RWPE2 (cell line): ENCODE measurements at regions not wholly inside any gene's neighbourhood (a gene's known extent, or its start where the extent isn't known, plus 50 kb on each side); places are given as distances from the start of the nearest gene placed in this dataset.

Experiments used
- ATAC-seq: fragments of 200-7000 bp; cut with Tn5 transposase; 3 replicates; pipeline ENCODE4 v1.9.1; 2021; ENCODE audit warnings: low read depth
- DNase-seq: peaks from one replicate; pipeline ENCODE4 v3.0.0-alpha.2; 2020; ENCODE audit warnings: low spot score
- H3K27ac ChIP-seq: fragments of 450-650 bp; 2 replicates; pipeline ENCODE4 v1.5.1; 2017; ENCODE audit warnings: mild to moderate bottlenecking; ENCODE audit not compliant: poor library complexity, severe bottlenecking
- H3K27me3 ChIP-seq: fragments of 250-450 bp; sonication (Bioruptor Pico); 2 replicates; pipeline ENCODE4 v1.5.1; 2021; ENCODE audit warnings: mild to moderate bottlenecking, moderate library complexity; ENCODE audit not compliant: insufficient read depth, poor library complexity, severe bottlenecking
- H3K36me3 ChIP-seq: fragments of 250-450 bp; sonication (Bioruptor Pico); 2 replicates; pipeline ENCODE4 v1.5.1; 2020; ENCODE audit warnings: low read depth, mild to moderate bottlenecking, moderate library complexity
- H3K4me1 ChIP-seq: fragments of 250-450 bp; sonication (Bioruptor Pico); 2 replicates; pipeline ENCODE4 v1.5.1; 2021; ENCODE audit warnings: mild to moderate bottlenecking, moderate library complexity; ENCODE audit not compliant: insufficient read depth, poor library complexity, severe bottlenecking
- H3K4me3 ChIP-seq: fragments of 250-450 bp; sonication (Bioruptor Pico); 2 replicates; pipeline ENCODE4 v1.5.1; 2021; ENCODE audit warnings: mild to moderate bottlenecking, moderate library complexity; ENCODE audit not compliant: severe bottlenecking
- H3K9me3 ChIP-seq: fragments of 250-450 bp; sonication (Bioruptor Pico); 2 replicates; pipeline ENCODE4 v1.5.1; 2021; ENCODE audit warnings: mild to moderate bottlenecking, moderate library complexity; ENCODE audit not compliant: severe bottlenecking
- CTCF ChIP-seq: fragments of 450-650 bp; IDR thresholded peaks from one replicate; pipeline ENCODE4 v1.5.1; 2017; ENCODE audit warnings: mild to moderate bottlenecking, moderate library complexity; ENCODE audit not compliant: poor library complexity, severe bottlenecking

GRCh38 chr5:124880903-124881697 lies 134.7 kb upstream of the ZNF608 start:
- Histone ChIP-seq H3K36me3 (no peaks in the 10 kb centered on the region), H3K4me1 (no peaks in the 10 kb centered on the region), H3K9me3 (no peaks in the 10 kb centered on the region), H3K27ac (no peak overlapping the region), H3K27me3 (no peaks in the 10 kb centered on the region), H3K4me3 (no peak overlapping the region)
- ATAC-seq = no peak
- no peak for TF ChIP-seq CTCF
- DNase-seq = no peak

- no peak for TF ChIP-seq CTCF
- Histone ChIP-seq H3K27ac (no peak overlapping the region), H3K4me1 (no peaks in the 10 kb centered on the region), H3K9me3 (no peaks in the 10 kb centered on the region), H3K36me3 (no peaks in the 10 kb centered on the region), H3K27me3 (no peaks in the 10 kb centered on the region), H3K4me3 (no peak overlapping the region)
- ATAC-seq = no peak
- no peak for DNase-seq
These were observed 137.2 kb upstream of the ZNF608 start for GRCh38 chr5:124883681-124884080.

GRCh38 chr5:124884114-124884513 lies 137.7 kb upstream of the ZNF608 start:
- ATAC-seq (no peak), DNase-seq (no peak)
- H3K27ac ChIP-seq = no peak overlapping the region
- no peaks in the 10 kb centered on the region for H3K4me1 ChIP-seq
- no peak for TF ChIP-seq CTCF
- H3K9me3 ChIP-seq = no peaks in the 10 kb centered on the region
- no peak overlapping the region for H3K4me3 ChIP-seq
- no peaks in the 10 kb centered on the region for H3K36me3 ChIP-seq
- H3K27me3 ChIP-seq = no peaks in the 10 kb centered on the region

GRCh38 chr5:124885490-124885889 lies 139.1 kb upstream of the ZNF608 start:
- Histone ChIP-seq H3K27me3 (no peaks in the 10 kb centered on the region), H3K9me3 (no peaks in the 10 kb centered on the region), H3K4me1 (no peaks in the 10 kb centered on the region), H3K27ac (no peak overlapping the region), H3K4me3 (no peak overlapping the region), H3K36me3 (no peaks in the 10 kb centered on the region)
- TF ChIP-seq CTCF = no peak
- DNase-seq (no peak), ATAC-seq (no peak)

GRCh38 chr5:124887223-124887622 lies 140.8 kb upstream of the ZNF608 start:
- no peak for TF ChIP-seq CTCF
- no peak overlapping the region for H3K4me3 ChIP-seq
- H3K9me3 ChIP-seq = no peaks in the 10 kb centered on the region
- no peaks in the 10 kb centered on the region for H3K4me1 ChIP-seq
- no peak for ATAC-seq
- DNase-seq = no peak
- no peaks in the 10 kb centered on the region for H3K27me3 ChIP-seq
- no peak overlapping the region for H3K27ac ChIP-seq
- no peaks in the 10 kb centered on the region for H3K36me3 ChIP-seq
